HG03354 (cell line): ENCODE measurements at regions not wholly inside any gene's neighbourhood (a gene's known extent, or its start where the extent isn't known, plus 50 kb on each side); places are given as distances from the start of the nearest gene placed in this dataset.

Experiments
- ATAC-seq: cut with Tn5 transposase; IDR thresholded peaks from one replicate; pipeline ENCODE4 v1.9.1; 2021; ENCODE audit warnings: mild to moderate bottlenecking; ENCODE audit not compliant: unreplicated experiment, poor library complexity, severe bottlenecking

DNA sequence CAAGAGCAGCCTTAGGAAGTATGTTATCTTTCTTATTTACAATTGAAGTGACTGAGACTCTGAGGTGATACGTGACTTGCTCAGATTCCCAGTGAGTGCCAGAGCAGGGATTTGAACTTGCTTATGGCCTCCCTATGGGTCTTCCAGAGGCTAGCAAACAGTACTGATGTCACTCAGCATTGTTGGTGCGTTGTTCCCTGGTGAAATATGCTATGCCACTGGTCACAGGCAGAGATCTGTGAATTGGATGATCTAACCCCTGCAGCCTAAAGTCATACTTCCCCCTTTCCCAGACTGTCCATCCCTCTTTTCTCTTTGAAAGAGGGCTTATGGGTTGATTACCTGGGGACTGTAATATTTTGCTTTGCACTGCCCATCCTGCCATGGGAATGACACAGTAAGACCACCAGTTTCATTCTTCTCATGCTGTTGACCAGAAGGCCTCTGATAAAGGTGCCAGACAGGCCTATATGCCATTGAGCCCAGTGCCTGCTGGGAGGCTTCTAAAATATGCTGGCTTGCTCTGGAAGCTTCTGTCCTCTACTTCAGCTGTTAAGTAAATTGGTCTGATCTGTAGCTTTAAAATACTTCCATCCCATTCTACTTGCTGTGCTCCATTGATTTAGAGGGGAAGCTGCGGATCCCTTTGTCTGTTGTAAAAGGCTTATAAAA is 152.2 kb upstream of the E2F8 start:
- no peak for ATAC-seq

DNA sequence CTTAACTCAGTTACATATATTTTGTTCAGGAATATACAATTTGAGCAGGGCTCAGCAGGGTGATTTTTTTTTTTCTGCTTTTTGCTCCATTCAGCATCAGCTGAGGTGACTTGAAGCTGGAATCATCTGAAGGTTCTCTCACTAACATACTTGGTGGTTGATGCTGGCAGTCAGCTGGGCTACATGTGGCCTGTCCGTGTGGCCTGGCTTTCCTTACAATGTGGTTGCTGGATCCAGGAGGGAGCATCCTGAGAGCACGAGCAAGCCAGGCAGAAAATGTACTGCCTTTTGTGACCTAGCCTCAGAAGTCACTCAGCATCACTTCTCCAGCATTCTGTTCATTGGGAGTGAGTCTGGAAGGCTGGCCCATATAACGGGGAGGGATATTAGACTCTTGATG is 151.6 kb upstream of the E2F8 start:
- ATAC-seq: no peak

DNA sequence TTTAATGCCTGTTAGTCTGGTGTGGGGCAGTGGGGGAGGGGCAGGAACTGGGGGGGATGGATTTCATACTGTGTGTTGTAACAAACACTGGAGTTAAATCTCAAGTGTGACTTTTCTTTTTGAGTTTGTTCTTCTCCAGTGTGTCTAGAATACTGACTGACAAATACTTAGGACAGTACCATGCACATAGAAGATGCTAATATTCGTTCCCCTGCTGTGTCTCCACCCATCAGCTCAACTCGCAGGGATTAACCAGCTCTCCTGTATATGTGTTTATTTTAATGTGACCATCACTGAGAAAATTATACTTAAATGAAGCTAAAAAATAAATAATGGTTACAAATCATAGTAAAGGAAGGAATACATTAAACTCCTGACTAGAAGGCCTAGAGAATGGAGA is 150.9 kb upstream of the E2F8 start:
- no peak for ATAC-seq

GRCh38 chr11:19391026-19391425 is 150.3 kb upstream of the E2F8 start:
- no peak for ATAC-seq

DNA sequence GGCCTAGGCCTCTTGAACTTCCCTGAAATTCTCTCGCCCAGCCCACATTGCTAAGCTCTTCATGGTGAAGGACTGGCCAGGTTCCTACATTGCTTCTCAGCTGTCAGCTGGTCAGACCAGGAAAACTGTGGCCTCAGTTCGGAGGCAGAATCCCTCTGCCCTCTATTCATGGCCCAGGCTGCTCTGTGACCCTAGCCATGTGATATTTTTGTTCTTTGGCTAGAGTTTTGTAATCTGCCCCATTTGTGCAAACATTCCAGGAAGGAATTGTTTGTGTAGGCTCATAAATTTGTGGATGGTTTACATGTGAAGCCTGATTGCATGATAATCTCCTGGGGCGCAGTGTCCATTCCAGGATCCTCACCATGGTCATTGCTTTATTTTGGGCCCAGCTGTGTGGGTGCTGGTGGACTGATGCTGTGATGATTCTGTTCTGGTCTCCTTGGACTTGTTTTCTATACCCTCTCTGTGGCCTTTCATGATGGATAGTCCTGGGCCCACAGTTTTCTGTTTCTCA is 149.1 kb upstream of the E2F8 start:
- ATAC-seq: no peak

DNA sequence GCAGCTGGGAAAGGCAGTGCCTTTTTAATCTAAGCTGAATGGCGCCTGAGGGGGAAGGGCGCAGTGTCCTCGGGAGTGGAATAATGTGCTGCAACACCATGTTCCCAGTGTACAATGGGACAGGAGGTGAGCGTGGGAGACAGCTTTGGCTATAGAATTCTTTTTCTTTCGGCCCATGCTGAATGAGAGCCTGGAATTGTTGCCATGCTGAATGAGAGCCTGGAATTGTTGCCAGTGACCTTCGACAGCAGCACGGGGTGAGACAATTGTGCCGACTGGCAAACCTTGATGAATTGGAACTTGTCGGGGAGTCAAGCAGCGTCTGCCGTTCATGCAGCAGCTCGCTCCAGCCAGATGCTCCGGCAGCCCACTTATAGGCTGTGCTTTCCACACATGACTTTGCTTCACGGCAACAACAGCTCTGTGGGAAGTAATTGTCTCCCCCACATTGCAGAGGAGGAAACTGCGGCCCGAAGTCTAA is 141.4 kb upstream of the E2F8 start:
- ATAC-seq: no peak

DNA sequence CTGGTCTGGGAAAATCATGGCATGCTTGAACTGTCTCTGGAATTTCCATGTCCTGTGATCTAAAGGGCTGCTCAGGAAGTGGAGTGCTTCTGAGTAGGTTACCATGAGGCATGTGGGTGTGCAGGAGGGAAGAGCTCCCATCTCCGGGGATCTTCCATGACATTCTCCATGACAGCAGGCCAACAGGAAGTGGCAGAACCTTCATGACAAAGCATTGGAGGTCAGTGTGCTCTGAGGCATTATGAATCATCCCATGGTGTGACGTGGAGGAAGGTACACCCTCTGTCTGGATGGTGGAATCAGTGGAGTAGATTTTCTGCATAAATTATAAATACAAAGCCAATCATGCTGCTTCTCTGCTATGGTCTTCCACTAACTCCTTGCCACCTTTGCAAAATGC is 139.6 kb upstream of the E2F8 start:
- ATAC-seq: no peak

DNA sequence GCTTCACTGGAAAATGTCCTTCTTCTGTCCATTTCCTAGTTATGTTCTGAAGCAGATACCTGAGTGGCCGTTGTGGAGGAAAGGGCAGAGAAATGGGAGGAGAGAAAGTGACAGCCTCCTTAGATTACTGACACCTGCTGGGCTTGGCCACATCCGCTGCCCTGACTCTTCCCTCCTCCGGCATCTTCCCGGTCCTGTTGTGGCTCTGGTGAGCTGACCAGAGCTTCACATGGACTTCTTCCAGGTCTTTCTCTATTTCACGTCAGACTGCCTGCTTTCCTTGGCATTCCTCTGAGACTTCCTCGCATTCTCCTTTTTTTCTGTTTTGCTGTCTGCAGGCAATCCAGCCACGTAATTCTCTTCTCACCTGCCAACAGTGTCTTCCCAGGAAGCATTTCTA is 138.7 kb upstream of the E2F8 start:
- ATAC-seq: no peak

- no peak for ATAC-seq
Observed at GRCh38 chr11:19378814-19379213, 138.1 kb upstream of the E2F8 start.

GRCh38 chr11:19377881-19378280 is 137.1 kb upstream of the E2F8 start:
- ATAC-seq: no peak

DNA sequence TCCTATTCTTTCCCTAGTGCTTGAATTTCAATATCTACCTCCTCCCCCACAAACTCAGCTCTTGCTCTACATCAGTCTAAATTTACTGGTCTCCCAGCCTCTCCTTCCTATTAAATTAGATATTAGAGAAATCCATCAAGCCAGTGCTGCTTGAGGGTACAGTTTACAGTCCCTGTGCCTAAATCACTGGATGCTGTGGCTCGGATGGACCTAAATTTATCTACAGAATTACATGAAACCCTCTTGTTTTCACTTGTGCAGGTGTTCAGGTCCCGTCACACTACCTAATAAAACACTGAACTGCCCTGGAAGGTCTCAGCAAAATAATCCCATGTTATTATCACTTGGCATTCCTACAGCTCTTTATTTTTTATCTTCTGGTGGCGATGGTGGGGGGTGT is 134.7 kb upstream of the E2F8 start:
- no peak for ATAC-seq

DNA sequence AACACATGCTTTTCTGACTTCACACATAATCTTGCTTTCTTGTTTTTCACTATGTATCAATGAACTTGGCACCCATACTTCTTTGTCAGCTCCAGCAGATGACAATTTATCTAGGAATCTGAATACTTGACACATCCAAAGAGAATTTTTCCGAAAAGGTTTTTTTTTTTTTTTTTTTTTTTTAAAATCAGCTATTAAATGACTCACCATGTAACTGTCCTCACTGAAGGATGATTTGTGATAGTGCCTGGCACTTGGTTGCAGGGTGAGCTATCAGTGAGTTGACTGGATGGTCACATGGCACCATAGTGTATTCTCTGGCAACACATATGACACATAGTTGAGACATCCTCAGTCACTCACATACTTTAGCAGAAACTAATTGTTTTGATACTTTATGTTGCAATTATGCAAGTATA is 133.4 kb upstream of the E2F8 start:
- no peak for ATAC-seq

DNA sequence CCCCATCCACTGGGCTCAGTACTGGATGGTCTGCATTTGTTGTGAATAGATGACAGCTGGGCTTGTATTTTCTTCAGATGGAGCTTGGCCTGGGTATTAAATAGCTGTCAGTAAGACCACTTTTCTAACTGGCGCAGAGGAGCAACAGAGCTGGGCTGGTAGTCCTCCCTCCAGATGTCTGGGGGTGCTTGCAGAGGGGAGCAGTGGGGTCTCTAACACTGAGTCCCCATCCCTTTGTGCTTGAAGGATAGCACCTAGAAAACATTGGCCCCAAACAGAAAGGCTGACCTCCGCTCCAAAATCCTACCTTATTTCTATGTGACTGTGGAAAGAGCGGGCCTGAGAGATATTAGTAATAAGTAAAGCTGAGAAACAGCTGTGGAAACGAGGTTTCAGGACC is 131.6 kb upstream of the E2F8 start:
- no peak for ATAC-seq

GRCh38 chr11:19370100-19370861 is 129.5 kb upstream of the E2F8 start:
- ATAC-seq: no peak

GRCh38 chr11:19368726-19369375 is 128.1 kb upstream of the E2F8 start:
- ATAC-seq: no peak

DNA sequence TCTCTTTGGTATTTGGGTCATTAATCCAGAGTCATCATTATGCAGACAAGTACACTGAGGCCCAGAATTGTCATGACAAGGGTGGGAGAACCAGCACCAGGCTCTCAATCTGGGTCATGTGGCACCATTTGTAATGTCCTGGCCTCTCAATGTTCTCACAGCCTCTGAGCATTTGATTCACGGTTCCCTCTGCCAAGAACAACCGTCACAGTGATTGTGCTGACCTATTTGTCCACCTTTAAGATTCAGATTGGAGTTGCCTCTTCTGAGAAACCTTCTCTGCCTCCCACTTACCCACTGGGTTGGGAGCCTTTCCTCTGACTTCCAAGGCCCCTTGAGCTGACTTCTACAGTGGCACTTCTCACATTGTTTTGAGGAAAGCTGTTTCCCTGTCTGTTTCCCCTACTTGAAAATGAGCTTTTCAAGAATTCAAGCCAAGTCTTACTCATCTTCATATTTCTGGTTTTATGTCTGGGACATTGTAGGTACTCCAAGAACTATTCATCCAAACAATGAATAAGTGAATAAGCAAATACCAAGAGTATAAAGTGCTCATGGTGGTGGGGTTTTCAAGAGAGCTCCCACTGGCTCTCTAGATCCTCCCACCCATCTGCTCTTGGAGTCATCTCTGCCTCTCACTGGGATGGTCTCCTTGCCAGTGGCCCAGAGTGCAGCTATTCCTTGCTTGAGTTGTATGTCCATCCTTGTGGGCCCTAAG is 126.4 kb upstream of the E2F8 start:
- no peak for ATAC-seq

- ATAC-seq: no peak
Observed at GRCh38 chr11:19365743-19366410, 125.1 kb upstream of the E2F8 start.

DNA sequence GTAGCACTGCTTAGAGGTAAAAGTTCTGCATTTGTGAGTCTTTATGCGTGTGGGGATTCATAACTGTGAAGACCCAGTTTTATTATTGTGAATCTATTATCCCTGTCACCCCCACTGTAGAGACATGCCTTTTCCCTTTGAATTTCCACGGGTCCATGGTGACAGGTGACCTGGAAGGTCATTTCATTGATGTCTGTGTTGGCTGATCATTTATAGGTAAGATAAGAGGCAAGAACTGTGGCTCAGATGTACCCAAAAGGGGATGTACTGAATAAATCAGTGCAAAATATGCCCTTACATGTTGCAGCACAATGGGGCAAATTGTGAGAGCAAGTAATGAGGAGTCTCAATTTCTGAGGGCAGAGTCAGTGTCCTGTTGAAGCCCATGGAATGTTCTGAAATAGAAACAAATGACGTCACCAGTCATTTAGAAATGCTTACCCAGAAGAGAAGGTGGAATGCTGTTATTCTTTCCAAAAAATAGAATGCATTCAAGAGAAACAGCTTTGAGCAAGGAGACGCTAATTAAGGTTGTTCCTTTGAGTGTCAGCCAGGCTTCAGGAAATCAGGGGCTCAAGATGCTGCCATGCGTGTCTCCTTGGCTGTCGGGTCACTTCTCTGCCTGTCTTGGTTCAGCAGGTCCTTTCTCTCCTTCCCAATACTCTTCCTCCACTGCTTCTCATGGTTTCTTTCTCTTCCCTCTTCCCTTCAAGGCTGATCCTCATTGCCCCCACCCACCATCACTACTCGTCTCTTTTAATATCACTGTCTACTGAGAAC is 118.7 kb upstream of the E2F8 start:
- ATAC-seq: no peak

GRCh38 chr11:19357943-19358342 is 117.2 kb upstream of the E2F8 start:
- ATAC-seq: no peak
